SJSA1 (cell line): ENCODE measurements at regions not wholly inside any gene's neighbourhood (a gene's known extent, or its start where the extent isn't known, plus 50 kb on each side); places are given as distances from the start of the nearest gene placed in this dataset.
"Not testable (repeated sequence)": the region's sequence is repeated elsewhere in the genome, so short reads cannot be mapped to it uniquely, and the experiment has no call there.

Source experiments
- DNase-seq, 2 experiments: peaks; one replicate each; pipeline ENCODE4 v3.0.0-alpha.2; 2015 to 2020; ENCODE audit warnings: low spot score in 2 of 2, low read depth in 1 of 2
- H3K27ac ChIP-seq: fragments of 250-450 bp; sonication (Bioruptor Pico); 2 replicates; pipeline ENCODE4 v1.5.1; 2020; ENCODE audit warnings: mild to moderate bottlenecking, moderate library complexity
- H3K27me3 ChIP-seq: fragments of 250-450 bp; sonication (Bioruptor Pico); replicated peaks from 2 replicates; pipeline ENCODE4 v1.5.1; 2020; ENCODE audit warnings: mild to moderate bottlenecking, moderate library complexity
- H3K36me3 ChIP-seq: fragments of 250-450 bp; sonication (Bioruptor Pico); 2 replicates; pipeline ENCODE4 v1.5.1; 2020; ENCODE audit warnings: mild to moderate bottlenecking
- H3K4me1 ChIP-seq: fragments of 250-450 bp; sonication (Bioruptor Pico); replicated peaks from 2 replicates; pipeline ENCODE4 v1.6.1; 2021; ENCODE audit warnings: mild to moderate bottlenecking
- H3K4me3 ChIP-seq: fragments of 250-450 bp; sonication (Bioruptor Pico); 2 replicates; pipeline ENCODE4 v1.5.1; 2020; ENCODE audit warnings: mild to moderate bottlenecking
- H3K9me3 ChIP-seq: fragments of 250-450 bp; sonication (Bioruptor Pico); replicated peaks from 2 replicates; pipeline ENCODE4 v1.5.1; 2020; ENCODE audit warnings: mild to moderate bottlenecking

DNA sequence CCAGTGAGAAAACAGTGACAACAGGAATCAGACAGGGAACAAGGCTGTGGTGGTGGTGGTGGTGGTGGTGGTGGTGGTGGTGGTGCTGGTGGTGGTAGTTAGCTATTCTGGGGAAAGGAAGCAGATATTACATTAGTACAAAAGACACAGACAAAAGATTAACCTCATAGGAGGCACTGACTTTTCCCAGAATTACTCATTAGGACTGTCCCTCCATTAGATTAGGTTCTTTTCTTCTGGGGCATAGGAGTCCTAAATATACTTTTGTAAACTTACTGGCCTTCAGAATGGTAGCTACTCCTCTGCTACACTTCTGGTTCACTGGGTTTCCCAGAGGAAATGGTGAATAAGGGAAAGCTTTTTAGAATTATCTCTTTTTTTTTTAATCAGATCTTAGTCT is 156.6 kb upstream of the SEMA3D start:
- H3K36me3 ChIP-seq = no peaks in the 10 kb centered on the region
- DNase-seq = no peak
- no peaks in the 10 kb centered on the region; the same call in 1 of the 2 replicates for H3K27me3 ChIP-seq
- H3K4me1 ChIP-seq = no peaks in the 10 kb centered on the region
- no peak overlapping the region for H3K4me3 ChIP-seq
- H3K9me3 ChIP-seq = no peaks in the 10 kb centered on the region
- no peak overlapping the region for H3K27ac ChIP-seq

- Histone ChIP-seq H3K36me3 (no peaks in the 10 kb centered on the region), H3K27me3 (no peaks in the 10 kb centered on the region; the same call in 1 of the 2 replicates), H3K27ac (no peak overlapping the region), H3K4me1 (no peaks in the 10 kb centered on the region), H3K9me3 (no peaks in the 10 kb centered on the region), H3K4me3 (no peak overlapping the region)
- no peak for DNase-seq
Measured at GRCh38 chr7:85342781-85343180, 155.9 kb upstream of the SEMA3D start.

GRCh38 chr7:85341973-85342372 is 155.1 kb upstream of the SEMA3D start:
- Histone ChIP-seq H3K36me3 (no peaks in the 10 kb centered on the region), H3K4me1 (no peaks in the 10 kb centered on the region), H3K27ac (no peak overlapping the region), H3K4me3 (no peak overlapping the region), H3K9me3 (no peaks in the 10 kb centered on the region), H3K27me3 (no peaks in the 10 kb centered on the region)
- no peak for DNase-seq

DNA sequence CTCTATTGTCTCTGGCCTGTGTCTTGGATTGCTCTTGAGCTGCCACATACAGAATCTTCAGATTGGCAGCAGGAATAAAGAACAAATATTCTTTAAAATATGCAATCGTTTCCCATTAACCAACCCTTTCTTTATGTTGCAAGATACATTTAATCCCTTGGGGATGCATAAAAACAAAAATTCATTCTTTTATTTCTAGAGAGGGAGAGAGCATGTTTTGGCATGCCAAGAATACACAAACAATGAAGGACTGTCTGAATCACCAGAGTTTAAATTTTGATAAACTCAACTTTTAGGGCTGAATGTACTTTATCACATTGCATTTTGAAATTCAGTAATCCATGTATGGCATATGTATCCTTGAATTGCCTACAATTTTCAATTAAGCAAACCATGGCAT is 154.3 kb upstream of the SEMA3D start:
- Histone ChIP-seq H3K27ac (no peak overlapping the region), H3K9me3 (no peaks in the 10 kb centered on the region), H3K36me3 (no peaks in the 10 kb centered on the region), H3K4me3 (no peak overlapping the region), H3K4me1 (no peaks in the 10 kb centered on the region), H3K27me3 (no peaks in the 10 kb centered on the region)
- DNase-seq = no peak

DNA sequence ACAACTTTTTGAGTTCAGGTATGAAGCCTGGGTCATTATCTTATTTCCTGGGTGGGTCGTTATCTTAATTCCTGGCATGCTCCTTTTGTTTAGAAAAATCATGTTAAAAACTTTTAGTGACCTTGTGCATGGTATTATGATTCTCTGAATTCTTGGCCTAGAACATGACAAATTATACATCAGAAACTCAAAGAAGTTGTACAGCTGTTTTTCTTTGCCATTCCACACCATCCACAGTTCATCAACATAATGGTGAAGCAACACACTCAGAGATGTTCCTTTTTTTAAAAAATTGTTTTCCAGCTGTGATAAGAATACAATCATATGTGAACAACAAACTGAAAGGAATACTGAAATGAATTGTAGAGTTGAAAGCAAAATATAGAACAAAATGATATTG is 149.2 kb upstream of the SEMA3D start:
- no peaks in the 10 kb centered on the region for H3K4me1 ChIP-seq
- DNase-seq = no peak
- no peaks in the 10 kb centered on the region for H3K9me3 ChIP-seq

GRCh38 chr7:85335113-85335512 is 148.3 kb upstream of the SEMA3D start:
- DNase-seq, H3K27ac ChIP-seq, H3K27me3 ChIP-seq, H3K4me3 ChIP-seq, H3K9me3 ChIP-seq, H3K4me1 ChIP-seq, H3K36me3 ChIP-seq: not testable (repeated sequence)

More for the DNA sequence above, 149.2 kb upstream of the SEMA3D start:
- Histone ChIP-seq H3K4me3 (no peak overlapping the region), H3K36me3 (no peaks in the 10 kb centered on the region), H3K27me3 (no peaks in the 10 kb centered on the region), H3K27ac (no peak overlapping the region)

DNA sequence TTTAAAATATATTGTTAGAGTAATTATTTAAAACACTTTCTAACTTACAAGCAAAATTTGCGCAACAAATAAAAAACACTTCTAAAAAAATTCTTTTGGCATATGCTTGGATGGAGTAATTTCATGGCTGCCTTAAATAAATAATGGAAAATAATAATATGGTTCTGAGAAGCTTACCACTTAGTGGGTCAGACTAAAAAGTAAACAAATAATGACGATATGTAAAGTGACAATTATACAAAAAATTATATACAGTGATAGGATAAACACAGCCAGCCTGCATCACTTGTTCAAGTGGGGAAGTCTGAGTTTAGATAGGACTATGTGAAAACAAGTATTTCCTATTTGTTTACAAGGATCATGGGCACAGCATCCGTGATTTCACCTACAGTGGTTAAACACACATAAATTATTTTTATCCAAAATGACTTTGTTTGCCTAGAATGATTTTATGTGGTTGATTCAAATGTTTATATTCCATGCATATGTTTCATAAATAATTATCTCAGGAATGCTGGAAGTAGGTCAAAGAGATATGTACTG is 141.7 kb upstream of the SEMA3D start:
- Histone ChIP-seq H3K4me3 (no peak overlapping the region), H3K27ac (no peak overlapping the region), H3K36me3 (no peaks in the 10 kb centered on the region), H3K4me1 (no peaks in the 10 kb centered on the region), H3K9me3 (no peaks in the 10 kb centered on the region), H3K27me3 (no peaks in the 10 kb centered on the region)
- DNase-seq = no peak

DNA sequence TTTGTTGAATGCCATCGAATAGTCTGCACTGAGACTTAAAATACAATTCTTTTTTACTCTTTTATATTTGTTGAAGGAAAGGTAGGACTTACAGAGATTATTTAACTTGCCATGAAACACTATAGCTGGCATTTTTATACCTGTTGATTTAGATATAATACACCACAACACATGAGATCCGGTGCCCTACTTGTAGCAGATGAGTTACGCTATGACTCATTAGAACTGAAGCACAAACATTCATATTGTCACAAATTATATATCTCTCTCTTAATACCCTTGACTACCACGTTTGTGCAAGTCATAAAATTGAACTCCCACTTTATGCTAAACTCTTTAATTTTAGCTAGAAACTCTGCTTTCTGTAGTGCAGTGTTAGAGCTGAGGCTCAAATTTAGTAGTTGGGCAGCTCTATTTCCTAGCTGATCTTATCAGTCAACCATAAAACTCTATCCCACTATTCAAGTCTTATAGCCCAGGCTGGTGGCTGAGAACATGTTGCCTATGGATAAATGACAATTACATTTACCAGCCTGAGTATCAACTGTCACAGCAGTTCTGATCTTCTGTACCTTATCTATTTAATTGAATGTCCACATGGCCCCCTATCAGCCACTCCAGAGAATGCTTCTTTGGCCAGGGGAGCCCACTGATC is 137.4 kb upstream of the SEMA3D start:
- no peak overlapping the region for H3K27ac ChIP-seq
- H3K4me1 ChIP-seq = no peaks in the 10 kb centered on the region
- no peaks in the 10 kb centered on the region for H3K9me3 ChIP-seq
- DNase-seq = no peak
- no peaks in the 10 kb centered on the region for H3K36me3 ChIP-seq
- H3K27me3 ChIP-seq = no peaks in the 10 kb centered on the region
- H3K4me3 ChIP-seq = no peak overlapping the region

- Histone ChIP-seq H3K9me3 (no peaks in the 10 kb centered on the region), H3K27ac (no peak overlapping the region), H3K4me3 (no peak overlapping the region), H3K4me1 (no peaks in the 10 kb centered on the region), H3K36me3 (no peaks in the 10 kb centered on the region), H3K27me3 (no peaks in the 10 kb centered on the region)
- no peak for DNase-seq
Measured at GRCh38 chr7:85322252-85322651, 135.4 kb upstream of the SEMA3D start.

GRCh38 chr7:85320699-85321476 is 134.0 kb upstream of the SEMA3D start:
- Histone ChIP-seq H3K36me3 (no peaks in the 10 kb centered on the region), H3K4me3 (no peak overlapping the region), H3K9me3 (no peaks in the 10 kb centered on the region), H3K4me1 (no peaks in the 10 kb centered on the region), H3K27me3 (no peaks in the 10 kb centered on the region), H3K27ac (no peak overlapping the region)
- no peak for DNase-seq

- H3K4me1 ChIP-seq = no peaks in the 10 kb centered on the region
- H3K27me3 ChIP-seq = 0 out of 2 replicates have a peak, but pooled peaks cover 2% of the 10 kb centered on the region
- H3K27ac ChIP-seq = no peak overlapping the region
Measured at GRCh38 chr7:85316489-85316888, 129.6 kb upstream of the SEMA3D start.

GRCh38 chr7:85310301-85310700 is 123.4 kb upstream of the SEMA3D start:
- no peaks in the 10 kb centered on the region for H3K36me3 ChIP-seq
- no peak overlapping the region for H3K27ac ChIP-seq
- H3K27me3 ChIP-seq = 0 out of 2 replicates have a peak, but pooled peaks cover 2% of the 10 kb centered on the region
- no peak overlapping the region for H3K4me3 ChIP-seq
- no peaks in the 10 kb centered on the region for H3K4me1 ChIP-seq
- DNase-seq = no peak
- no peaks in the 10 kb centered on the region for H3K9me3 ChIP-seq

More at GRCh38 chr7:85316489-85316888, 129.6 kb upstream of the SEMA3D start:
- DNase-seq = no peak
- H3K4me3 ChIP-seq = no peak overlapping the region
- H3K9me3 ChIP-seq = no peaks in the 10 kb centered on the region
- no peaks in the 10 kb centered on the region for H3K36me3 ChIP-seq

- Histone ChIP-seq H3K4me3 (no peak overlapping the region), H3K27me3 (no peaks in the 10 kb centered on the region; the same call in 1 of the 2 replicates), H3K4me1 (no peaks in the 10 kb centered on the region), H3K36me3 (no peaks in the 10 kb centered on the region), H3K9me3 (no peaks in the 10 kb centered on the region), H3K27ac (no peak overlapping the region)
- no peak for DNase-seq
Measured at GRCh38 chr7:85306115-85306514, 119.3 kb upstream of the SEMA3D start.

DNA sequence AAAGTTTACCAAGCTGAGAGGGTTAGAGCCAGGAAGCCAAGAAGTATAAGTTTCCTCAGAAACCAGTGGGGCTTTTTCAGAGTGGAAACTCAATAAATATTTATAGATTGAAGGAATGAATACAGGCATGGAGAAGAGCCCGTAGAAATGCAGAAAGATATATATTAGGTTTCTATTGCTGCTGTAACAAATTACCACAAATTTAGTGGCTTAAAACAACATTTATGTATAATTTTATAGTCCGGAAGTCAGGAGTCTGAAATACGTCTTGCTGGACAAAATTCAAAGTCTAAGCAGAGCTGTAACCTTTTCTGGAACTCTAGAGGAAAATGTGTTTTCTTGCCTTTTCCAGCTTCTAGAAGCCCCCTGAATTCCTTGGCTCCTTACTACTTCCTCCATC is 107.3 kb upstream of the SEMA3D start:
- Histone ChIP-seq H3K4me3 (no peak overlapping the region), H3K4me1 (no peaks in the 10 kb centered on the region), H3K36me3 (no peaks in the 10 kb centered on the region), H3K9me3 (no peaks in the 10 kb centered on the region), H3K27me3 (peaks cover 7% of the 10 kb centered on the region; the same call in 1 of the 2 replicates), H3K27ac (no peak overlapping the region)
- DNase-seq = no peak
